Fibroblast of upper back skin (primary cell): ENCODE measurements at regions not wholly inside any gene's neighbourhood (a gene's known extent, or its start where the extent isn't known, plus 50 kb on each side); places are given as distances from the start of the nearest gene placed in this dataset.

Experiments used
- DNase-seq: peaks from one replicate; pipeline ENCODE4 v3.0.0-alpha.2; 2013

DNA sequence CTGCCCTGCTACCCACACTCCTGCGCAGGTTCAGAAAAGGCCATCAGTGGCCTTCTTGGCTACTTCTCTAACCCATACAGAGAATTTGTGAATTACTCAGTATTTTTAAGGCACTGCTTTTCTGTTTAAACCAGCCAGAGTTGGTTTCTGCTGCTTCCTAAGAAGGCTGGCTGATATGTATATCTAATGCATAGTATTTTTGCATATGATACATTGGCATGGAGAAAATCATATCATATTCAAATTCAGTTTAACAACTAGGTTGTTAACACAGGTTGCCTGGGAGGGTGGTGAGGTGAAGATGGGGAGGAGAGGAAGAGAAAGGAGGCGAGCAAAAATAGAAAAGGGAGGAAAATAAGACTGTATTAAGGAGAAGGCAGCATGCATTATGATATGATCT is 132.8 kb upstream of the ADPGK start:
- DNase-seq = no peak

DNA sequence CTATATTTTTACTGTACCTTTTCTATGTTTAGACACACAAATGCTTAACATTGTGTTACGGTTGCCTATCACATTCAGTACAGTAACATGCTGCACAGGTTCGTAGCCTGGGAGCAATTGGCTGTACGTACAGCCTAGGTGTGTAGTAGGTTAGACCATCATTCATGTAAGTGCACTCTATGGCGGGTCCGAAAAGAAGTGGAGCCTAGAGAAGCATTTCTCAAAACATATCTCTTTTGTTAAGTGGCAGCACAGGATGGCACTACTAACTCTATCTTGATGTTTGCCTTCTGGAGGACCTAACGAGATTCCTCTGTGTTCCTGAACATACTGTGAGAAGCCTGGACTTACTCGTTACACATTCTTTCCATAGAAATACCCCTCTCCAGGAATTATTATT is 132.3 kb upstream of the ADPGK start:
- DNase-seq = no peak

GRCh38 chr15:72912996-72913395 is 129.4 kb upstream of the ADPGK start:
- DNase-seq = no peak

- DNase-seq = no peak
Measured at GRCh38 chr15:72912121-72912520, 128.6 kb upstream of the ADPGK start.

DNA sequence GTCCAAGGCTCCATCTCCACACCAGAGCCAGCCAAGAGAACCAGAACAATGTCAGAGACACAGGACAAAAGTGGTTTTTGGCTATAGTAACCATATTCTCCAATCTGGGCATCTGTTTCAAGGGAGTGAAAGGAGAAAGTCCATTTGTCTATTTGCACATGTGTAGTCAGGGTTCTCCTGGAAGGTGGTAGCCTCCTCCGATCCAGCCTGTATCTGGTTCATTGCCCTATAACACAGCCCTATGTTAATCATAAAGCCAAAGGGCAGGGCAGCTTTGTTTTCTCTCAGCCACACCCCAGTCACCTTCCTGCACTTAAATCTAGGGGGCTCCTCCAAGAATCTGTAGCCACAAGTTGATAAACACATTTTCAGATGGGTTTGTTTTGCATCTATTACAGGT is 128.1 kb upstream of the ADPGK start:
- no peak for DNase-seq

GRCh38 chr15:72908713-72909112 is 125.2 kb upstream of the ADPGK start:
- DNase-seq = no peak

DNA sequence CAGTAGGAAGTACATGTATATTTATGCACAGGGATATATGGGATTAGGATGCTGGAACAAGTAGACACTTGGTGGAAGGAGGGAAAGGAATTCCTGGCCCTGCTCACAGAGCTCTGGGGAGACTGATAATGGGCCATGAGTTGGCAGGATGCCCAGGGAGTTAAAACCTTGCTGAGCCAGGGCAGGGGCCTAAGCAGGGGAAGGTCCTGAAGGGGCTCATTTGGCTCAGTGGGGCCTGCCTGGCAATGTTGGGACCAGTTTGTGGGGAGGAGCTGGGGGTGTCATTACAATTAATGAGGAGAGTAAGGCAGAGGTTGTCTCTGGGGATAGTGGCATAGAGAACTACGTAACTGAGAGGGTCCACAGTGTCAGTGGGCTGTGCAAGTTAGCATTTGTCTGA is 124.2 kb upstream of the ADPGK start:
- DNase-seq = peak; percentile 45

- no peak for DNase-seq
Measured at GRCh38 chr15:72902919-72903260, 119.3 kb upstream of the ADPGK start.

DNA sequence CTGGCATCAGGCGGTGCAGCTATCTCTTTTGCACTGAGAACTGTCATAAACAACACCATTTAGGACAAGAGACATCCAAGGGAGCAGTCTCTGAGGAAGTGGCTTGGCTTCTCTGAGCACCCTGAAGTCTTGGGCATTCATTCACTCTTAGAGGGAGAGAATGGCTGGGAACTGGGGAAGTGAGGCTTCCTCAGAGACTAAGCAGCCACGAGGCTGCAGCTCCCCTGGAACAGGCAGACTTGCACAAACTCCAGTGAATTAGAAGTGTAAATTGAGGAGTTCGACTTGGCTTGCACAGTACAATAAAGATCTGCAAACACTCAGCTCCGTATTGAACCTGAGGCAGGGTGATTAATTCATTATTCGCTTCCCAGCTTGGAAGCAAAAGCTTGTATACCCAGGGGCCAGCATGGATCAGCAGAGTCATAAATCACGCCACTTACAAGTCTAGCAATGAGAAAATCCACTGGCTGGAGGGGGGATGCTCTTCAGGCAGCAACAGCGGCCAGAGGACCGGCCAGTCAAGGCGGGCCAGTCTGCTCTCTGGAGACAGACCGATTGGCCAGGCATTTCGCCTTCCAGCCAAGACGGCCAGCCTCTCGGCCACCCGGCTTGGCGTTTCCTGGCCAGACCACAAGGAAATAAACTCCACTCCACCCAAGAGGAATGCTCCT is 118.8 kb upstream of the ADPGK start:
- DNase-seq = peak; percentile 93

- DNase-seq = no peak
Measured at GRCh38 chr15:72892986-72893385, 109.4 kb upstream of the ADPGK start.

GRCh38 chr15:72890043-72890442 is 106.5 kb upstream of the ADPGK start:
- no peak for DNase-seq

- DNase-seq = no peak
Measured at GRCh38 chr15:72889545-72889944, 106.0 kb upstream of the ADPGK start.

DNA sequence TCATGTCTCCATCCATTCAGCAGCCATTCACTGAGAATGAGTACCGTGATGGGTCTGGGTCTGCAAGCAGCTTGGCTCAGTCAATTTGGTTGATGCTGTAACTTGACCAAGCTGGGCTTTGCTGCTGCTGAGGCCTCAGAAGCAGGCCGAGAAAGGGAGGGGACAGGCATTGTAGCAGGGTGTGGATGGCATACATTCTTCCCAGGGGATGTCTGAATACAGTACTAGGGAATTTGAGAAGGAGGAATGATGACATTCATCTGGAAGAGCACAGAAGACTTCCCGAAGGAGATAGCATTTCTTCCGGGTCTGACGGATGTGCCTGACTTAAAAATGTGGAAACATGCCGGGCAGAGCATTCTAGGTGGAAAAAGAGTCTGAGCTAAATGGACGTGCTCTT is 105.3 kb upstream of the ADPGK start:
- DNase-seq = no peak

- no peak for DNase-seq
Measured at GRCh38 chr15:72888211-72888610, 104.7 kb upstream of the ADPGK start.

DNA sequence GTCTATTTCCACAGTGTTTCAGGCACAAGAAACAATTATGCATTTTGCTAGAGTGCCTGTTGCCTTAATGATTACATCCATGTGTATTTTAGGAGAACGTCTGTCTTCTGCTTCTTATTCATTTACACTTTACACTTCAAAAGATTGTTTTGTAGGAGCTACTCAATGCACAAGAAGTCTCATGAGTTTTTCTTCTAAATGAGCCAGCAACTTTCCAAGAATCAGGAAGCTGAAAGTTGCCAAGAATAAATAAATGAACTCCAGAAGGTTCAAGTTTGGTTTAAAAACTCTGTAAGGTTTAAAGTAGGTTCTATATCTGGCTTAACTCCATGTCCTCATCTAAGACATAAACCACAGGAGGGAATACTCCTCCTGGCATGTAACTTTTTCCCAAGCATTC is 103.8 kb upstream of the ADPGK start:
- DNase-seq = no peak

- no peak for DNase-seq
Measured at GRCh38 chr15:72884311-72884710, 100.8 kb upstream of the ADPGK start.

- no peak for DNase-seq
Measured at GRCh38 chr15:72873379-72874233, 90.0 kb upstream of the ADPGK start.

DNA sequence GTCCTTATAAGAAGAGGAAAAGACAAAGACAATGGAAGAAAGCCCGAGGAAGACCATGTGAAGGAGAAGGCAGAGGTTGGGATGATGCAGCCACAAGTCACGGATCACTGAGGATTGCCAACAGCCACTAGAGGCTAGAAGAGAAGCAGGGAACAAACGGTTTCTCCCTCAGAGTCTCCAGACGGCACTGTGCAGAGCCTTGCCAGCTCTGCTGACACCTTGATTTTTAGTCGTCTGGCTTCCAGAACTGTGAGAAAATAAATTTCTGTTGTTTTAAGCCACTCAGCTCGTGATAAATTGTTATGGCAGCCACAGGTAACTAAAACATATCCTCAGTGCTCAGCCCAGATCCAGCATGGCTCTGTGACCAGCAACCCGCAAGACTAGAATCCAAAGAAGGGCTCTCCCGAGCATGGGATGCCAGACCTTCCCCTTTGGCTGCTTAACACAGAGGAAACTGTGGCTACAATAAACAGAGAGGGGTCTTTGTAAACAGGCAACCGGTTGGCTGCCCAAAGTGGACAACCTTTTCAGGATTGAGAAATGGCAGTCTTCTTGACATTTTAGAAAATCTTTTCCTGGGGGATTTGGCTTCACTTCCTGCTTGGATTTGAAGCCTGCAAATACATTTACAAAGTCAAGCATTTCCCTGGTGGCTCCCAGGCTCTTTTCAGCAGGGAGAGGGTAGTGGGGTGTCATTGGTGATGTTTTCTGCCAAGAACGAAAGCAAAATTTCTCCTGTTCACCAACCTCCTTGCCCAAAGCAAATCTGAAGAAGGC is 88.7 kb upstream of the ADPGK start:
- no peak for DNase-seq

DNA sequence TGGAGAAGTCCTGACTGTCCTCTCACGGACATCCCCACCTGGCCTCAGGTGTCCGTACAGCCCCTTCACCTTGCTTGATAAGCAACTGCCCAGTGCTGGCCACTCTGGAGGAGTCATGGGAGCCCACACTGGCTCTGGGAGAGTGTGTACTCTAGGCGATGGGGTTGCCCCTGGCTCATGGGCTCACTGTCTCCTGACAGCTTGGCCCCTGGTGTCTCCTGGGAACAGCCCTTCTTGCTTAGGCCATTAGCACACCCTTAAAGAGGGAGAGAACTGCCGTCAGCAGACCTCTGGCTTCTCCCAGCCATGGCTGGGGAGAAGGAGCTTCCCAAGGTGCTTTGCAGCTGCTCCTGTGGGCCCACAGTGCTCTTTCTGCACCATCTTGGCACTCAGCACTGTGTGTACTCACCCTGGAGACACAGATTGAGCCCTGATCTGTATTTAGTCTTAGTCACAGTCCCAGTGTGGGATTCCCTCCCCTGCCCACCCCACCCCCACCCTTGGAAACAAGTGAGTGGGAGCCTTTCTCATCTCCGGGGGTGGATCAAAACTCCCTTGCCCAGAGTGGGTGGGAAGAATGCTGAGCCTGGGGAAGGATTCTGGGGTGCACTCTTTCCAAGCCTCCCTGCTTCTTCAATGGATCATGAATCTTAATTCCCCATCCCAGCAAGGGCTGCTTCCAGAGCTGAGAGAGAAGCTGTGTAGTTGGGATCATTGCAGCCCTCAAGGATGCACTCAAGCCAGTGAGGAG is 83.5 kb upstream of the ADPGK start:
- no peak for DNase-seq

DNA sequence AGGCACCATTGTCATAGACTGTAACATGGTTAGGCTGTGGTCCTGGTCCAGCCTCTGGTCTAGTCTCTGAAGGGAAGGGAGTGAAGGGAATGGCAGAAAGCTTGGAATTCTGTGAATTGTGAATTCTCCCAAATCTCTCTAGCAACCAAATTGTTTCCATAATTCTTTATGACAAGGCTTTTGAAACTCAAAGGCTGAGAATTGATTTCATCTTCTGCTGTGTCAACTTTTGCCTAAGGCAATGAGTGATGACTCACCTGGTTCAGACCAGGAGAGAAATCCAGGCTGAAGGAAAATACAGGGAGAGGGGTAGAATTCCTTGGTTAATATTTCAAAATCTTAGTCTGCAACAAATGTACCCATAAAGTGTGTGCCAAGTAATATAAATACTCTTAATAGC is 82.6 kb upstream of the ADPGK start:
- DNase-seq = peak; percentile 29

DNA sequence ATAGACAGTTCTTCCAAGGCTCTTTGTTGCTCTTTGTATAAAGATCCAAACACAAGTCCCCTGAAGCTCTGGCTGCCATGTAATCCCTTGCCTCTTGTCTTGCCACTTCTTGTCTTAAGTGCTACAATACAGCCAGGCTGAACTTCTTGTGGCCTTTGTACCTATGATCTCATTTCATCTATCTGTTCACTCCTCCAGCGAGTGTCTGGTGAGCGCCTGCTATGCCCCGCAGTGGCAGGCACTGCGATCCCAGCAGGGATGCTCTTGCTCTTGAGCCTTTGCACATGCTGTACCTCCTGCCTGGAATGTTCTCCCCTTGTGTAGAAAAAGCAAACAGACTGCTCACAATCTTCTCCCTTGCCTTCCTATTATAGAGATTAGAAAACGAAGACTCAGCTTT is 81.9 kb upstream of the ADPGK start:
- no peak for DNase-seq

GRCh38 chr15:72864681-72865080 is 81.1 kb upstream of the ADPGK start:
- no peak for DNase-seq

- no peak for DNase-seq
Measured at GRCh38 chr15:72861354-72861910, 77.9 kb upstream of the ADPGK start.
